GM19468 (cell line): ENCODE measurements at regions not wholly inside any gene's neighbourhood (a gene's known extent, or its start where the extent isn't known, plus 50 kb on each side); places are given as distances from the start of the nearest gene placed in this dataset.

ENCODE experiments used
- ATAC-seq: cut with Tn5 transposase; IDR thresholded peaks from one replicate; pipeline ENCODE4 v1.9.1; 2021; ENCODE audit warnings: mild to moderate bottlenecking, moderate library complexity, moderate number of reproducible peaks; ENCODE audit not compliant: unreplicated experiment; ENCODE audit errors: extremely low read depth

GRCh38 chr6:6924708-6925107, 183.1 kb upstream of the RREB1 start:
- ATAC-seq: no peak

GRCh38 chr6:6925391-6926164, 182.2 kb upstream of the RREB1 start:
- ATAC-seq: no peak

- no peak for ATAC-seq
Measured at GRCh38 chr6:6926856-6927255, 180.9 kb upstream of the RREB1 start.

- ATAC-seq: no peak
Measured at GRCh38 chr6:6927521-6928361, 180.0 kb upstream of the RREB1 start.

- no peak for ATAC-seq
Measured at GRCh38 chr6:6930223-6930880, 177.4 kb upstream of the RREB1 start.

- ATAC-seq: no peak
Measured at GRCh38 chr6:6931071-6932025, 176.4 kb upstream of the RREB1 start.

- ATAC-seq: no peak
Measured at GRCh38 chr6:6932341-6932740, 175.4 kb upstream of the RREB1 start.

GRCh38 chr6:6932968-6933367, 174.8 kb upstream of the RREB1 start:
- no peak for ATAC-seq

GRCh38 chr6:6940031-6941025, 167.4 kb upstream of the RREB1 start:
- no peak for ATAC-seq

GRCh38 chr6:6941201-6941600, 166.6 kb upstream of the RREB1 start:
- no peak for ATAC-seq

GRCh38 chr6:6942091-6942490, 165.7 kb upstream of the RREB1 start:
- no peak for ATAC-seq

GRCh38 chr6:6942831-6943230, 164.9 kb upstream of the RREB1 start:
- no peak for ATAC-seq

- no peak for ATAC-seq
Measured at GRCh38 chr6:6943421-6943820, 164.3 kb upstream of the RREB1 start.

- ATAC-seq: no peak
Measured at GRCh38 chr6:6946206-6947155, 161.3 kb upstream of the RREB1 start.

GRCh38 chr6:6950373-6951145, 157.2 kb upstream of the RREB1 start:
- no peak for ATAC-seq

- no peak for ATAC-seq
Measured at GRCh38 chr6:6951355-6951754, 156.4 kb upstream of the RREB1 start.

GRCh38 chr6:6952484-6952883, 155.3 kb upstream of the RREB1 start:
- no peak for ATAC-seq
